PFSK-1 (cell line): ENCODE measurements at regions not wholly inside any gene's neighbourhood (a gene's known extent, or its start where the extent isn't known, plus 50 kb on each side); places are given as distances from the start of the nearest gene placed in this dataset.

Source experiments
- POLR2AphosphoS5 ChIP-seq: IDR thresholded peaks from 2 replicates; pipeline ENCODE4 v1.6.1; 2012; ENCODE audit warnings: low read depth, mild to moderate bottlenecking, control low read depth, low read length, moderate library complexity
- REST ChIP-seq, 2 experiments: IDR thresholded peaks; 2 replicates each; pipeline versions ENCODE4 v1.6.1 to v1.8.0; 2011 to 2012; ENCODE audit warnings: low read depth in 2 of 2, low read length in 2 of 2, control low read depth in 1 of 2, inconsistent platforms in 1 of 2, mild to moderate bottlenecking in 1 of 2, moderate library complexity in 1 of 2; ENCODE audit not compliant: insufficient read depth in 1 of 2
- SIN3A ChIP-seq: IDR thresholded peaks from 2 replicates; pipeline ENCODE4 v1.6.1; 2012; ENCODE audit warnings: mild to moderate bottlenecking, low read length, moderate library complexity, borderline replicate concordance; ENCODE audit not compliant: insufficient read depth
- TAF1 ChIP-seq: IDR thresholded peaks from 2 replicates; pipeline ENCODE4 v1.6.1; 2012; ENCODE audit warnings: low read length, control low read depth, borderline replicate concordance; ENCODE audit not compliant: insufficient read depth

GRCh38 chr4:79081973-79082372 lies 142.7 kb upstream of the PAQR3 start:
- no peak for TF ChIP-seq POLR2AphosphoS5
- TF ChIP-seq TAF1 = no peak
- no peak for TF ChIP-seq REST (IDR thresholded peaks at IDR 0.05; ENCODE audit: insufficient read depth in 1 of 2, low read depth in 2 of 2, low read length in 2 of 2)
- TF ChIP-seq SIN3A = no peak
